A549 (cell line): ENCODE measurements at regions not wholly inside any gene's neighbourhood (a gene's known extent, or its start where the extent isn't known, plus 50 kb on each side); places are given as distances from the start of the nearest gene placed in this dataset.

Experiments used
- POLR2AphosphoS2 ChIP-seq: conservative IDR thresholded peaks from 2 replicates; pipeline ENCODE4 v1.6.1; 2012; ENCODE audit warnings: low read length, improper control_type of control experiment, inconsistent platforms
- RFX5 ChIP-seq: fragments of 450-650 bp; IDR thresholded peaks from 2 replicates; pipeline ENCODE4 v1.7.1; 2014; ENCODE audit warnings: antibody characterized with exemption, mild to moderate bottlenecking, moderate library complexity
- TF ChIP-seq, protein P1 (sequence below): fragments of 250-450 bp; sonication (Bioruptor Pico); IDR thresholded peaks from 2 replicates; pipeline ENCODE4 v1.5.0; 2021; ENCODE audit warnings: mild to moderate bottlenecking, moderate library complexity, borderline replicate concordance

GRCh38 chr6:139572001-139572400 lies 197.6 kb upstream of the CITED2 start:
- TF ChIP-seq RFX5 = no peak
- TF ChIP-seq, protein P1, sequence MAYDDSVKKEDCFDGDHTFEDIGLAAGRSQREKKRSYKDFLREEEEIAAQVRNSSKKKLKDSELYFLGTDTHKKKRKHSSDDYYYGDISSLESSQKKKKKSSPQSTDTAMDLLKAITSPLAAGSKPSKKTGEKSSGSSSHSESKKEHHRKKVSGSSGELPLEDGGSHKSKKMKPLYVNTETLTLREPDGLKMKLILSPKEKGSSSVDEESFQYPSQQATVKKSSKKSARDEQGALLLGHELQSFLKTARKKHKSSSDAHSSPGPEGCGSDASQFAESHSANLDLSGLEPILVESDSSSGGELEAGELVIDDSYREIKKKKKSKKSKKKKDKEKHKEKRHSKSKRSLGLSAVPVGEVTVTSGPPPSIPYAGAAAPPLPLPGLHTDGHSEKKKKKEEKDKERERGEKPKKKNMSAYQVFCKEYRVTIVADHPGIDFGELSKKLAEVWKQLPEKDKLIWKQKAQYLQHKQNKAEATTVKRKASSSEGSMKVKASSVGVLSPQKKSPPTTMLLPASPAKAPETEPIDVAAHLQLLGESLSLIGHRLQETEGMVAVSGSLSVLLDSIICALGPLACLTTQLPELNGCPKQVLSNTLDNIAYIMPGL (CRISPR knock-in tag) = no peak
- no peak for TF ChIP-seq POLR2AphosphoS2
